Body of pancreas (tissue), 4 donors: ENCODE measurements at regions not wholly inside any gene's neighbourhood (a gene's known extent, or its start where the extent isn't known, plus 50 kb on each side); places are given as distances from the start of the nearest gene placed in this dataset.

Experiments used
- POLR2A ChIP-seq, 3 donors: fragments of 450-650 bp; IDR thresholded peaks; one replicate each; pipeline ENCODE4 v1.6.1; 2016; ENCODE audit warnings: antibody characterized with exemption in 3 of 3, mild to moderate bottlenecking in 2 of 3
- TF ChIP-seq, protein P1 (sequence below), 7 experiments: fragments of 450-650 bp in 4 of 7; fragments of 200-600 bp in 3 of 7; sonication (generic) in 3 of 7; IDR thresholded peaks; one replicate each; pipeline ENCODE4 v1.5.1; 2016 to 2019; ENCODE audit warnings: antibody characterized with exemption in 7 of 7

DNA sequence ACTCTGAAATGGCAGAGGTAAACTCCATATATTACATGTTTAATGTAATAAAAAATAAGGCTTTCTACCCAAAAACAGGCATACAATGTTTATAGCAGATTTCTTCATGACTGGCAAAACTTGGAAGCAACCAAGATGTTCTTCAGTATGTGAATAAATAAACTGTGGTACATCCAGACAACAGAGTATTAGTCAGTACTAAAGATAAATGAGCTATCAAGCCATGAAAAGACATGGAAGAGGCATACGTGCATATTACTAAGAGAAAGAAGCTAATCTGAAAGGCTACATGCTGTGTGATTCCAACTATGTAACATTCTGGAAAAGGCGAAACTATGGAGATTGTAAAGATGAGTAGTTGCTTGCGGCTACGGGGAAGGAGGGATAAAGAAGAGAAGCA, 97.4 kb downstream of the OSR1 start:
- TF ChIP-seq, protein P1, sequence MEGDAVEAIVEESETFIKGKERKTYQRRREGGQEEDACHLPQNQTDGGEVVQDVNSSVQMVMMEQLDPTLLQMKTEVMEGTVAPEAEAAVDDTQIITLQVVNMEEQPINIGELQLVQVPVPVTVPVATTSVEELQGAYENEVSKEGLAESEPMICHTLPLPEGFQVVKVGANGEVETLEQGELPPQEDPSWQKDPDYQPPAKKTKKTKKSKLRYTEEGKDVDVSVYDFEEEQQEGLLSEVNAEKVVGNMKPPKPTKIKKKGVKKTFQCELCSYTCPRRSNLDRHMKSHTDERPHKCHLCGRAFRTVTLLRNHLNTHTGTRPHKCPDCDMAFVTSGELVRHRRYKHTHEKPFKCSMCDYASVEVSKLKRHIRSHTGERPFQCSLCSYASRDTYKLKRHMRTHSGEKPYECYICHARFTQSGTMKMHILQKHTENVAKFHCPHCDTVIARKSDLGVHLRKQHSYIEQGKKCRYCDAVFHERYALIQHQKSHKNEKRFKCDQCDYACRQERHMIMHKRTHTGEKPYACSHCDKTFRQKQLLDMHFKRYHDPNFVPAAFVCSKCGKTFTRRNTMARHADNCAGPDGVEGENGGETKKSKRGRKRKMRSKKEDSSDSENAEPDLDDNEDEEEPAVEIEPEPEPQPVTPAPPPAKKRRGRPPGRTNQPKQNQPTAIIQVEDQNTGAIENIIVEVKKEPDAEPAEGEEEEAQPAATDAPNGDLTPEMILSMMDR (IDR thresholded peaks at IDR 0.05) = no peak
- no peak for TF ChIP-seq POLR2A (IDR thresholded peaks at IDR 0.05)
